Caco-2 (cell line): ENCODE measurements at regions not wholly inside any gene's neighbourhood (a gene's known extent, or its start where the extent isn't known, plus 50 kb on each side); places are given as distances from the start of the nearest gene placed in this dataset.

Experiments used
- BruUV-seq: library from RNA; stranded (reverse); fragments of 400-500 nt; replicated peaks from 2 replicates; lab custom pipeline; 2021; lab: Mats Ljungman, UMichigan
- CTCF ChIA-PET: fragments of 300-600 bp; sonication (Branson Sonifier 250); formaldehyde crosslinking; loops from one replicate; lab custom pipeline; 2022; ENCODE audit warnings: antibody characterized with exemption; lab: Charles Lee
- POLR2A ChIA-PET: fragments of 300-600 bp; sonication (Branson Sonifier 250); formaldehyde crosslinking; loops from one replicate; lab custom pipeline; 2022; ENCODE audit warnings: antibody characterized with exemption; lab: Charles Lee
- DNase-seq, 2 experiments: peaks; one replicate each; pipeline versions ENCODE4 v3.0.0 to v3.0.0-alpha.2; 2020 to 2022
- H3K27me3 ChIP-seq: replicated peaks from 2 replicates; pipeline ENCODE4 v1.6.0; 2011; ENCODE audit warnings: low read length; ENCODE audit not compliant: control insufficient read depth, insufficient read depth
- H3K36me3 ChIP-seq: 2 replicates; pipeline ENCODE4 v1.5.1; 2011; ENCODE audit warnings: low read length; ENCODE audit not compliant: control insufficient read depth, insufficient read depth
- H3K4me1 ChIP-seq: fragments of 250-450 bp; sonication (Bioruptor Pico); 2 replicates; pipeline ENCODE4 v1.5.1; 2020; ENCODE audit warnings: mild to moderate bottlenecking
- H3K4me3 ChIP-seq: 2 replicates; pipeline ENCODE4 v1.5.1; 2011; ENCODE audit warnings: low read depth, mild to moderate bottlenecking, control low read depth, low read length
- H3K9me3 ChIP-seq: fragments of 250-450 bp; sonication (Bioruptor Pico); 2 replicates; pipeline ENCODE4 v1.5.1; 2020; ENCODE audit warnings: mild to moderate bottlenecking, moderate library complexity
- H3K27ac Mint-ChIP-seq: one replicate; pipeline ENCODE4 v1.8.0; 2022; ENCODE audit warnings: mixed read lengths; ENCODE audit not compliant: unreplicated experiment
- H3K27me3 Mint-ChIP-seq: one replicate; pipeline ENCODE4 v1.8.0; 2022; ENCODE audit warnings: mixed read lengths; ENCODE audit not compliant: insufficient read depth, unreplicated experiment
- H3K36me3 Mint-ChIP-seq: one replicate; pipeline ENCODE4 v1.8.0; 2022; ENCODE audit warnings: mild to moderate bottlenecking, mixed read lengths; ENCODE audit not compliant: insufficient read depth, unreplicated experiment
- H3K4me1 Mint-ChIP-seq: one replicate; pipeline ENCODE4 v1.8.0; 2022; ENCODE audit warnings: low read depth, mixed read lengths; ENCODE audit not compliant: unreplicated experiment
- H3K4me3 Mint-ChIP-seq: one replicate; pipeline ENCODE4 v1.8.0; 2022; ENCODE audit warnings: mild to moderate bottlenecking, moderate library complexity, mixed read lengths; ENCODE audit not compliant: unreplicated experiment
- H3K9me3 Mint-ChIP-seq: one replicate; pipeline ENCODE4 v1.8.0; 2022; ENCODE audit warnings: mixed read lengths; ENCODE audit not compliant: unreplicated experiment
- intact Hi-C: fragments of 100-400 bp; cut with micrococcal nuclease; formaldehyde crosslinking; loops from one replicate; pipeline ENCODE4 v1.10.0; 2022; ENCODE audit not compliant: unreplicated experiment
- TF ChIP-seq, protein P1 (sequence below), 2 experiments: fragments of 200-600 bp in 1 of 2; IDR thresholded peaks; 1 replicate in 1 of 2; 2 replicates in 1 of 2; pipeline versions ENCODE4 v1.5.1 to v1.8.0; 2011 to 2022; ENCODE audit warnings: antibody characterized with exemption in 1 of 2, control low read depth in 1 of 2, inconsistent platforms in 1 of 2, low read depth in 1 of 2, low read length in 1 of 2, mild to moderate bottlenecking in 1 of 2, moderate library complexity in 1 of 2; ENCODE audit not compliant: insufficient read depth in 1 of 2, severe bottlenecking in 1 of 2, unreplicated experiment in 1 of 2

DNA sequence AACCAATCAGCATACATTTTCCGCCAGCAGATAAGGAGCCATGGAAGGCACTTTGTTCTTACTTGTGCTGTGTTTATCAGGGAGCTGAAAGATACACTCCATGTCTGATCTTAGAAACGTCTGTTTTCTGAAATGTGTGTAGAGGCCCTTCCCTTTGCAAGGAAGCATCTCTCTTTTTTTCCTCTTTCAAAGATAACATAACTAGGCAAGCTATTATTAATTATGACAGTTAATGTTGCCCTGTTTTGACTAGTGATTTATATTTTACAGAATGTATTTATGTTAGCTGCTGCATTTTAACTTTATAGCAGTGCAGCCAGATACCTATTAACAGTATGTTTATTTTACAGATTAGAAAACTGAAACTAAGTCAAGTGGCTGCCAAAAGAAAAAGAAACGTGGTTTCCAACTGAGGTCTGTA is 683.2 kb upstream of the IGFBP3 start:
- CTCF ChIA-PET, result no interaction called here
- no peaks in the 10 kb centered on the region for H3K27me3 ChIP-seq
- POLR2A ChIA-PET, result no interaction called here
- H3K9me3 Mint-ChIP-seq, result no peaks in the 10 kb centered on the region
- H3K36me3 ChIP-seq, result no peaks in the 10 kb centered on the region
- H3K4me3 Mint-ChIP-seq, result no peak overlapping the region
- DNase-seq, result no peak
- H3K4me1 ChIP-seq, result no peaks in the 10 kb centered on the region
- TF ChIP-seq, protein P1, sequence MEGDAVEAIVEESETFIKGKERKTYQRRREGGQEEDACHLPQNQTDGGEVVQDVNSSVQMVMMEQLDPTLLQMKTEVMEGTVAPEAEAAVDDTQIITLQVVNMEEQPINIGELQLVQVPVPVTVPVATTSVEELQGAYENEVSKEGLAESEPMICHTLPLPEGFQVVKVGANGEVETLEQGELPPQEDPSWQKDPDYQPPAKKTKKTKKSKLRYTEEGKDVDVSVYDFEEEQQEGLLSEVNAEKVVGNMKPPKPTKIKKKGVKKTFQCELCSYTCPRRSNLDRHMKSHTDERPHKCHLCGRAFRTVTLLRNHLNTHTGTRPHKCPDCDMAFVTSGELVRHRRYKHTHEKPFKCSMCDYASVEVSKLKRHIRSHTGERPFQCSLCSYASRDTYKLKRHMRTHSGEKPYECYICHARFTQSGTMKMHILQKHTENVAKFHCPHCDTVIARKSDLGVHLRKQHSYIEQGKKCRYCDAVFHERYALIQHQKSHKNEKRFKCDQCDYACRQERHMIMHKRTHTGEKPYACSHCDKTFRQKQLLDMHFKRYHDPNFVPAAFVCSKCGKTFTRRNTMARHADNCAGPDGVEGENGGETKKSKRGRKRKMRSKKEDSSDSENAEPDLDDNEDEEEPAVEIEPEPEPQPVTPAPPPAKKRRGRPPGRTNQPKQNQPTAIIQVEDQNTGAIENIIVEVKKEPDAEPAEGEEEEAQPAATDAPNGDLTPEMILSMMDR (IDR thresholded peaks at IDR 0.05; ENCODE audit: insufficient read depth in 1 of 2, low read depth in 1 of 2, low read length in 1 of 2, severe bottlenecking in 1 of 2, unreplicated experiment in 1 of 2), result no peak
- H3K4me3 ChIP-seq, result no peak overlapping the region
- H3K27ac Mint-ChIP-seq, result no peak overlapping the region
- peaks cover 4% of the 10 kb centered on the region for H3K27me3 Mint-ChIP-seq
- H3K36me3 Mint-ChIP-seq, result no peaks in the 10 kb centered on the region
- intact Hi-C loops, result no loop called here
- no peaks in the 10 kb centered on the region for H3K9me3 ChIP-seq
- no peaks in the 10 kb centered on the region for H3K4me1 Mint-ChIP-seq
- no TSS peak for BruUV-seq

DNA sequence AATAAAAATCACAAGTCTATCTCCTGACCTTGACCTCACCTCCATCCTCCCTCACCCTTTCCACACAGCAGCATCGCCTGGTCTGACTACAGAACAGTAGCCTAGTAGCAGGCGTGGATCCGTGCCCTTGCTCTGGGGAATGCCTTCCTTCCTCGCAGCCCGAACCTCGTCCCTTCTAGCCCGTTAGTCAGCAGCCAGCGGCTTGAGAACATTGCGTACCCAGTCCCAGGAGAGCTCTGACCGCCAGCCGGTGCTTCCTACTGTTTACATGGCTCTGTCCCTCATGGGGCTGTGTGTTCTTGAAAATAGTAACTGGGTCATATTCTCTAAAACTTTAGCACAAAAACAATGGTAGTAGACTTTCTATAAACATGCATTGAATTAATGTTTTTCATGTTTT is 682.7 kb upstream of the IGFBP3 start:
- H3K4me1 Mint-ChIP-seq, result no peaks in the 10 kb centered on the region

DNA sequence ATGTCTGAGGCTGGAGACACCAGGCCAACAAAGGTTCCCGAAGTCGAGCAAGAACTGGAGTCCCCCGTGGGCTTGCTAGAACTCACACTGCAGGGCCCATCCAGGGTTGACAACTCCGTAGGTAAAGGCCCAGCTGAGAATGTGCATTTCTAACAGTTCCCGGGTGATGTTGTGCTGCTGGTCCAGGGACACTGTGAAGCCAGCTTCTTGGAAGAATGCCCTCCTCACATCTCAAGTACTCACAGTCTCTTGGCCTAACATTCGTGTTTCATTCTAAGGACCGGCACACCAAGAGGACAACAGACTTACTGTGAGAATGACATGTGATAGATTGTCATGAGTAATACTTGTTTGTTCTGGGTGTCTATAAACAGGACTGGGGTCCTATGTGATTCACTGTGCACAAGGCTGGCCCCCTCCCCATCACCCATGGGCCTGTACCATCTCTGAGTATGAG is 682.3 kb upstream of the IGFBP3 start:
- BruUV-seq, result no TSS peak
- H3K27ac Mint-ChIP-seq, result no peak overlapping the region
- Histone ChIP-seq H3K4me3 (no peak overlapping the region), H3K27me3 (no peaks in the 10 kb centered on the region), H3K9me3 (no peaks in the 10 kb centered on the region), H3K4me1 (no peaks in the 10 kb centered on the region), H3K36me3 (no peaks in the 10 kb centered on the region)
- H3K4me1 Mint-ChIP-seq, result no peaks in the 10 kb centered on the region
- no peak overlapping the region for H3K4me3 Mint-ChIP-seq
- ChIA-PET POLR2A (no interaction called here), CTCF (no interaction called here)
- H3K9me3 Mint-ChIP-seq, result no peaks in the 10 kb centered on the region
- peaks cover 4% of the 10 kb centered on the region for H3K27me3 Mint-ChIP-seq
- no peak for DNase-seq
- TF ChIP-seq, protein P1 (IDR thresholded peaks at IDR 0.05; ENCODE audit: insufficient read depth in 1 of 2, low read depth in 1 of 2, low read length in 1 of 2, severe bottlenecking in 1 of 2, unreplicated experiment in 1 of 2), result no peak
- no peaks in the 10 kb centered on the region for H3K36me3 Mint-ChIP-seq
- intact Hi-C loops, result no loop called here

More for the DNA sequence above, 682.7 kb upstream of the IGFBP3 start:
- Mint-ChIP-seq H3K4me3 (no peak overlapping the region), H3K27ac (no peak overlapping the region), H3K9me3 (no peaks in the 10 kb centered on the region), H3K36me3 (no peaks in the 10 kb centered on the region), H3K27me3 (peaks cover 4% of the 10 kb centered on the region)
- H3K9me3 ChIP-seq, result no peaks in the 10 kb centered on the region
- no peaks in the 10 kb centered on the region for H3K4me1 ChIP-seq
- ChIA-PET CTCF (no interaction called here), POLR2A (no interaction called here)
- H3K36me3 ChIP-seq, result no peaks in the 10 kb centered on the region
- no peak overlapping the region for H3K4me3 ChIP-seq
- intact Hi-C loops, result no loop called here
- H3K27me3 ChIP-seq, result no peaks in the 10 kb centered on the region
- DNase-seq, result no peak
- BruUV-seq, result no TSS peak
- TF ChIP-seq, protein P1 (IDR thresholded peaks at IDR 0.05; ENCODE audit: insufficient read depth in 1 of 2, low read depth in 1 of 2, low read length in 1 of 2, severe bottlenecking in 1 of 2, unreplicated experiment in 1 of 2), result no peak
